Esophagus squamous epithelium (tissue), 4 donors: ENCODE measurements at regions not wholly inside any gene's neighbourhood (a gene's known extent, or its start where the extent isn't known, plus 50 kb on each side); places are given as distances from the start of the nearest gene placed in this dataset.

Source experiments
- CTCF ChIP-seq, 6 experiments: fragments of 450-650 bp in 4 of 6; fragments of 200-600 bp in 2 of 6; sonication (generic) in 2 of 6; IDR thresholded peaks; one replicate each; pipeline ENCODE4 v1.5.1; 2016 to 2019; ENCODE audit warnings: antibody characterized with exemption in 6 of 6, mild to moderate bottlenecking in 4 of 6, moderate library complexity in 4 of 6
- POLR2A ChIP-seq, 4 donors: fragments of 450-650 bp; IDR thresholded peaks; one replicate each; pipeline ENCODE4 v1.6.1; 2017; ENCODE audit warnings: antibody characterized with exemption in 4 of 4, mild to moderate bottlenecking in 4 of 4, moderate library complexity in 3 of 4

- TF ChIP-seq CTCF (IDR thresholded peaks at IDR 0.05) (no peak), POLR2A (IDR thresholded peaks at IDR 0.05) (no peak)
These were observed 50.7 kb upstream of the KCNE2 start for GRCh38 chr21:34313116-34313515.
